SK-N-MC (cell line): ENCODE measurements at regions not wholly inside any gene's neighbourhood (a gene's known extent, or its start where the extent isn't known, plus 50 kb on each side); places are given as distances from the start of the nearest gene placed in this dataset.

ENCODE experiments used
- DNase-seq: peaks from one replicate; pipeline ENCODE4 v3.0.0-alpha.2; 2011; ENCODE audit warnings: low read depth, low spot score
- H3K27ac ChIP-seq: fragments of 200-600 bp; sonication (generic); 2 replicates; pipeline ENCODE4 v1.5.1; 2016; ENCODE audit warnings: mixed run types
- H3K36me3 ChIP-seq: fragments of 200-600 bp; sonication (generic); 2 replicates; pipeline ENCODE4 v1.6.1; 2017; ENCODE audit warnings: antibody characterized with exemption, low read length, mixed read lengths; ENCODE audit not compliant: insufficient read depth
- H3K4me3 ChIP-seq: fragments of 200-600 bp; sonication (generic); 2 replicates; pipeline ENCODE4 v1.5.1; 2016
- H3K9ac ChIP-seq: fragments of 200-600 bp; sonication (generic); 2 replicates; pipeline ENCODE4 v1.8.0; 2017; ENCODE audit warnings: mixed run types, mixed read lengths; ENCODE audit not compliant: insufficient read length
- H3K9me3 ChIP-seq: fragments of 200-600 bp; sonication (generic); 2 replicates; pipeline ENCODE4 v1.6.1; 2017; ENCODE audit warnings: low read depth, mild to moderate bottlenecking, antibody characterized with exemption, low read length, moderate library complexity, mixed read lengths
- EZH2 ChIP-seq: fragments of 200-600 bp; sonication (generic); IDR thresholded peaks from one replicate; pipeline ENCODE4 v1.6.1; 2017; ENCODE audit warnings: antibody characterized with exemption
- FOXP2 ChIP-seq: optimal IDR thresholded peaks from 2 replicates; pipeline ENCODE3; 2011; ENCODE audit warnings: mild to moderate bottlenecking, moderate library complexity; ENCODE audit not compliant: insufficient read depth; ENCODE audit errors: extremely low read length, control extremely low read depth
- POLR2AphosphoS5 ChIP-seq: IDR thresholded peaks from 2 replicates; pipeline ENCODE4 v1.6.1; 2012; ENCODE audit warnings: mild to moderate bottlenecking, low read depth, low read length, borderline replicate concordance

- DNase-seq, result no peak
- H3K36me3 ChIP-seq, result no peaks in the 10 kb centered on the region
- H3K4me3 ChIP-seq, result no peak overlapping the region
- H3K9me3 ChIP-seq, result no peaks in the 10 kb centered on the region
- TF ChIP-seq FOXP2 (no peak), EZH2 (no peak), POLR2AphosphoS5 (no peak)
- no peak overlapping the region for H3K27ac ChIP-seq
- no peak overlapping the region for H3K9ac ChIP-seq
These were observed 270.4 kb downstream of the PTPRU start for GRCh38 chr1:29506678-29507225.

- no peak overlapping the region for H3K4me3 ChIP-seq
- H3K36me3 ChIP-seq, result no peaks in the 10 kb centered on the region
- H3K27ac ChIP-seq, result no peak overlapping the region
- TF ChIP-seq EZH2, result no peak
- no peak for TF ChIP-seq POLR2AphosphoS5
- no peak for TF ChIP-seq FOXP2
- DNase-seq, result no peak
- H3K9me3 ChIP-seq, result no peaks in the 10 kb centered on the region
- no peak overlapping the region for H3K9ac ChIP-seq
These were observed 269.4 kb downstream of the PTPRU start for GRCh38 chr1:29505532-29506220.

GRCh38 chr1:29504709-29505410 lies 268.5 kb downstream of the PTPRU start:
- no peak for TF ChIP-seq FOXP2
- no peak overlapping the region for H3K27ac ChIP-seq
- H3K4me3 ChIP-seq, result no peak overlapping the region
- no peak for DNase-seq
- H3K9ac ChIP-seq, result no peak overlapping the region
- H3K36me3 ChIP-seq, result no peaks in the 10 kb centered on the region
- no peaks in the 10 kb centered on the region for H3K9me3 ChIP-seq

GRCh38 chr1:29504196-29504595 lies 267.9 kb downstream of the PTPRU start:
- DNase-seq, result no peak
- Histone ChIP-seq H3K27ac (no peak overlapping the region), H3K4me3 (no peak overlapping the region), H3K36me3 (no peaks in the 10 kb centered on the region), H3K9ac (no peak overlapping the region), H3K9me3 (no peaks in the 10 kb centered on the region)
- TF ChIP-seq POLR2AphosphoS5, result no peak
- TF ChIP-seq FOXP2, result no peak
- TF ChIP-seq EZH2, result no peak

GRCh38 chr1:29502911-29503840 lies 266.9 kb downstream of the PTPRU start:
- TF ChIP-seq POLR2AphosphoS5, result no peak
- TF ChIP-seq FOXP2, result no peak
- no peak for TF ChIP-seq EZH2
- Histone ChIP-seq H3K36me3 (no peaks in the 10 kb centered on the region), H3K27ac (no peak overlapping the region), H3K9ac (no peak overlapping the region), H3K9me3 (no peaks in the 10 kb centered on the region), H3K4me3 (no peak overlapping the region)
- DNase-seq, result no peak

- no peak overlapping the region for H3K9ac ChIP-seq
- DNase-seq, result no peak
- TF ChIP-seq POLR2AphosphoS5 (no peak), FOXP2 (no peak), EZH2 (no peak)
- no peaks in the 10 kb centered on the region for H3K9me3 ChIP-seq
- H3K4me3 ChIP-seq, result no peak overlapping the region
- no peaks in the 10 kb centered on the region for H3K36me3 ChIP-seq
- no peak overlapping the region for H3K27ac ChIP-seq
These were observed 266.0 kb downstream of the PTPRU start for GRCh38 chr1:29502225-29502910.

GRCh38 chr1:29501227-29501976 lies 265.1 kb downstream of the PTPRU start:
- Histone ChIP-seq H3K27ac (no peak overlapping the region), H3K9ac (no peak overlapping the region), H3K9me3 (no peaks in the 10 kb centered on the region), H3K4me3 (no peak overlapping the region), H3K36me3 (no peaks in the 10 kb centered on the region)
- DNase-seq, result no peak
- TF ChIP-seq EZH2, result no peak
- no peak for TF ChIP-seq POLR2AphosphoS5
- TF ChIP-seq FOXP2, result no peak
